Transverse colon (tissue), 4 donors: ENCODE measurements at regions not wholly inside any gene's neighbourhood (a gene's known extent, or its start where the extent isn't known, plus 50 kb on each side); places are given as distances from the start of the nearest gene placed in this dataset.

Experiments
- DNase-seq: peaks from one replicate; pipeline ENCODE4 v3.0.0-alpha.2; 2019
- H3K27ac ChIP-seq, 4 donors: fragments of 200-600 bp; sonication (generic); 2 replicates each; pipeline ENCODE4 v1.5.1; 2016 to 2018; ENCODE audit warnings: inconsistent platforms in 4 of 4
- H3K27me3 ChIP-seq: fragments of 200-600 bp; sonication (generic); 2 replicates; pipeline ENCODE4 v1.5.1; 2017; ENCODE audit warnings: inconsistent platforms
- H3K36me3 ChIP-seq, 4 donors: fragments of 200-600 bp; sonication (generic); 2 replicates each; pipeline ENCODE4 v1.5.1; 2017 to 2019; ENCODE audit warnings: inconsistent platforms in 4 of 4
- H3K4me1 ChIP-seq, 4 donors: fragments of 200-600 bp; sonication (generic); 2 replicates each; pipeline ENCODE4 v1.5.1; 2017 to 2020; ENCODE audit warnings: inconsistent platforms in 4 of 4
- H3K4me3 ChIP-seq, 4 donors: fragments of 200-600 bp; sonication (generic); 1 replicate in 1 of 4; 2 replicates in 3 of 4; pipeline versions ENCODE4 v1.5.1 to v1.6.1; 2017 to 2019; ENCODE audit warnings: inconsistent platforms in 4 of 4
- H3K9me3 ChIP-seq, 2 donors: fragments of 200-600 bp; sonication (generic); 2 replicates each; pipeline ENCODE4 v1.5.1; 2017 to 2019; ENCODE audit warnings: inconsistent platforms in 2 of 2
- EP300 ChIP-seq: sonication (generic); formaldehyde crosslinking; IDR thresholded peaks from one replicate; pipeline ENCODE4 v1.6.1; 2017; ENCODE audit warnings: antibody characterized with exemption, low read depth
- POLR2A ChIP-seq: fragments of 450-650 bp; IDR thresholded peaks from one replicate; pipeline ENCODE4 v1.6.1; 2016; ENCODE audit warnings: antibody characterized with exemption, mild to moderate bottlenecking, moderate library complexity
- POLR2AphosphoS5 ChIP-seq, 3 donors: sonication (generic); formaldehyde crosslinking; IDR thresholded peaks; one replicate each; pipeline ENCODE4 v1.6.1; 2016; ENCODE audit warnings: antibody characterized with exemption in 3 of 3
- WGBS, 2 donors: methylation state at CpG; one replicate each; pipeline ENCODE4 v1.1.5; 2018; ENCODE audit warnings: low coverage in 1 of 2; 5-methylcytosine and 5-hydroxymethylcytosine counted together
- in situ Hi-C, 4 donors: fragments of 200-750 bp; cut with MboI; loops; one replicate each; pipeline versions ENCODE4 v1.15.0 to v1.15.1; 2017; ENCODE audit warnings: low sequenced_read_pairs in 3 of 4, low pct_ligation_motif_present in 1 of 4, low pct_unique_long_range_greater_than_20kb in 1 of 4
- intact Hi-C: fragments of 100-400 bp; cut with DNase I; formaldehyde crosslinking; loops from one replicate; pipeline ENCODE4 v1.15.1; 2023; ENCODE audit warnings: low total_unique reads
- TF ChIP-seq, protein P1 (sequence below), 5 experiments: fragments of 200-600 bp in 3 of 5; fragments of 450-650 bp in 2 of 5; sonication (generic) in 3 of 5; IDR thresholded peaks; 1 replicate in 2 of 5; 2 replicates in 3 of 5; pipeline ENCODE4 v1.5.1; 2016 to 2017; ENCODE audit warnings: antibody characterized with exemption in 5 of 5, inconsistent platforms in 3 of 5, mild to moderate bottlenecking in 2 of 5, moderate library complexity in 1 of 5

GRCh38 chr13:34721631-34722595 is 220.2 kb upstream of the NBEA start:
- Histone ChIP-seq H3K4me1 (peaks cover 0 to 9% (median 0%) of the 10 kb centered on the region in 4 donors), H3K27me3 (no peaks in the 10 kb centered on the region), H3K4me3 (no peak overlapping the region), H3K27ac (no peak overlapping the region), H3K9me3 (no peaks in the 10 kb centered on the region), H3K36me3 (no peaks in the 10 kb centered on the region)
- intact Hi-C loops (no loop called here), in situ Hi-C loops (no loop called here)
- no peak for DNase-seq
- TF ChIP-seq EP300 (no peak), POLR2A (no peak), POLR2AphosphoS5 (IDR thresholded peaks at IDR 0.05) (no peak)
- TF ChIP-seq, protein P1, sequence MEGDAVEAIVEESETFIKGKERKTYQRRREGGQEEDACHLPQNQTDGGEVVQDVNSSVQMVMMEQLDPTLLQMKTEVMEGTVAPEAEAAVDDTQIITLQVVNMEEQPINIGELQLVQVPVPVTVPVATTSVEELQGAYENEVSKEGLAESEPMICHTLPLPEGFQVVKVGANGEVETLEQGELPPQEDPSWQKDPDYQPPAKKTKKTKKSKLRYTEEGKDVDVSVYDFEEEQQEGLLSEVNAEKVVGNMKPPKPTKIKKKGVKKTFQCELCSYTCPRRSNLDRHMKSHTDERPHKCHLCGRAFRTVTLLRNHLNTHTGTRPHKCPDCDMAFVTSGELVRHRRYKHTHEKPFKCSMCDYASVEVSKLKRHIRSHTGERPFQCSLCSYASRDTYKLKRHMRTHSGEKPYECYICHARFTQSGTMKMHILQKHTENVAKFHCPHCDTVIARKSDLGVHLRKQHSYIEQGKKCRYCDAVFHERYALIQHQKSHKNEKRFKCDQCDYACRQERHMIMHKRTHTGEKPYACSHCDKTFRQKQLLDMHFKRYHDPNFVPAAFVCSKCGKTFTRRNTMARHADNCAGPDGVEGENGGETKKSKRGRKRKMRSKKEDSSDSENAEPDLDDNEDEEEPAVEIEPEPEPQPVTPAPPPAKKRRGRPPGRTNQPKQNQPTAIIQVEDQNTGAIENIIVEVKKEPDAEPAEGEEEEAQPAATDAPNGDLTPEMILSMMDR (IDR thresholded peaks at IDR 0.05) = no peak
- 55 to 61% methylated on average over 3 of the region's 3 CpGs for WGBS, 2 donors

GRCh38 chr13:34722922-34723321 is 219.1 kb upstream of the NBEA start:
- no peaks in the 10 kb centered on the region for H3K36me3 ChIP-seq
- in situ Hi-C loops (no loop called here), intact Hi-C loops (no loop called here)
- TF ChIP-seq EP300 (no peak), POLR2AphosphoS5 (IDR thresholded peaks at IDR 0.05) (no peak), POLR2A (no peak)
- TF ChIP-seq, protein P1 (IDR thresholded peaks at IDR 0.05) = no peak
- no peak overlapping the region for H3K27ac ChIP-seq
- no peak for DNase-seq
- no peaks in the 10 kb centered on the region for H3K27me3 ChIP-seq
- peaks cover 0 to 9% (median 0%) of the 10 kb centered on the region in 4 donors for H3K4me1 ChIP-seq
- H3K9me3 ChIP-seq = no peaks in the 10 kb centered on the region
- H3K4me3 ChIP-seq = no peak overlapping the region

GRCh38 chr13:34730961-34731360 is 211.1 kb upstream of the NBEA start:
- in situ Hi-C loops = no loop called here
- intact Hi-C loops = no loop called here
- 73 to 74% methylated on average over 2 of the region's 2 CpGs for WGBS, 2 donors
- H3K27me3 ChIP-seq = no peaks in the 10 kb centered on the region
- DNase-seq = no peak
- no peaks in the 10 kb centered on the region for H3K4me1 ChIP-seq
- no peaks in the 10 kb centered on the region for H3K9me3 ChIP-seq
- H3K27ac ChIP-seq = no peak overlapping the region
- H3K4me3 ChIP-seq = no peak overlapping the region
- no peaks in the 10 kb centered on the region for H3K36me3 ChIP-seq
- TF ChIP-seq POLR2AphosphoS5 (IDR thresholded peaks at IDR 0.05) = no peak
- TF ChIP-seq EP300 = no peak
- TF ChIP-seq, protein P1 (IDR thresholded peaks at IDR 0.05) = no peak
- TF ChIP-seq POLR2A = no peak

GRCh38 chr13:34731486-34731885 is 210.6 kb upstream of the NBEA start:
- DNase-seq = no peak
- TF ChIP-seq POLR2AphosphoS5 (IDR thresholded peaks at IDR 0.05) (no peak), POLR2A (no peak), EP300 (no peak)
- TF ChIP-seq, protein P1 (IDR thresholded peaks at IDR 0.05) = no peak
- in situ Hi-C loops (no loop called here), intact Hi-C loops (no loop called here)
- no peaks in the 10 kb centered on the region for H3K36me3 ChIP-seq
- no peaks in the 10 kb centered on the region for H3K9me3 ChIP-seq
- H3K4me3 ChIP-seq = no peak overlapping the region
- H3K27me3 ChIP-seq = no peaks in the 10 kb centered on the region
- no peaks in the 10 kb centered on the region for H3K4me1 ChIP-seq
- no peak overlapping the region for H3K27ac ChIP-seq
- WGBS, 2 donors = 85 to 94% methylated on average over 4 of the region's 4 CpGs
